Immature natural killer cell (primary cell): ENCODE measurements at regions not wholly inside any gene's neighbourhood (a gene's known extent, or its start where the extent isn't known, plus 50 kb on each side); places are given as distances from the start of the nearest gene placed in this dataset.

ENCODE experiments used
- DNase-seq, 3 donors: peaks; one replicate each; pipeline ENCODE4 v3.0.0; 2022; ENCODE audit warnings: mixed read lengths in 1 of 3
- H3K27ac Mint-ChIP-seq, 6 donors: one replicate each; pipeline ENCODE4 v1.8.0; 2020; ENCODE audit warnings: mixed read lengths in 6 of 6, mild to moderate bottlenecking in 5 of 6, inconsistent platforms in 4 of 6, moderate library complexity in 3 of 6
- H3K27me3 Mint-ChIP-seq, 3 donors: one replicate each; pipeline ENCODE4 v1.8.0; 2020 to 2021; ENCODE audit warnings: low read depth in 3 of 3, mild to moderate bottlenecking in 3 of 3, mixed read lengths in 3 of 3, moderate library complexity in 3 of 3, inconsistent platforms in 1 of 3
- H3K36me3 Mint-ChIP-seq, 3 donors: one replicate each; pipeline ENCODE4 v1.8.0; 2020; ENCODE audit warnings: mixed read lengths in 3 of 3, inconsistent platforms in 2 of 3, mild to moderate bottlenecking in 2 of 3
- H3K4me1 Mint-ChIP-seq, 2 donors: one replicate each; pipeline ENCODE4 v1.8.0; 2020; ENCODE audit warnings: inconsistent platforms in 2 of 2, mild to moderate bottlenecking in 2 of 2, mixed read lengths in 2 of 2, moderate library complexity in 1 of 2
- H3K4me3 Mint-ChIP-seq, 5 donors: one replicate each; pipeline ENCODE4 v1.8.0; 2020; ENCODE audit warnings: mild to moderate bottlenecking in 5 of 5, mixed read lengths in 5 of 5, inconsistent platforms in 3 of 5, moderate library complexity in 3 of 5
- H3K9me3 Mint-ChIP-seq, 6 donors: one replicate each; pipeline ENCODE4 v1.8.0; 2020; ENCODE audit warnings: mild to moderate bottlenecking in 6 of 6, mixed read lengths in 6 of 6, inconsistent platforms in 4 of 6, moderate library complexity in 3 of 6

- DNase-seq = no peak
- H3K4me3 Mint-ChIP-seq = no peak overlapping the region
- peaks cover 9 to 19% (median 11%) of the 10 kb centered on the region in 3 donors for H3K36me3 Mint-ChIP-seq
- H3K4me1 Mint-ChIP-seq = no peaks in the 10 kb centered on the region
- peaks cover 4 to 9% (median 5%) of the 10 kb centered on the region in 3 donors for H3K27me3 Mint-ChIP-seq
- H3K27ac Mint-ChIP-seq = no peak overlapping the region
- H3K9me3 Mint-ChIP-seq = peaks cover 0 to 6% (median 1%) of the 10 kb centered on the region in 6 donors
These were observed 101.3 kb upstream of the HMCN1 start for GRCh38 chr1:185632659-185633423.

GRCh38 chr1:185631843-185632242 lies 102.3 kb upstream of the HMCN1 start:
- Mint-ChIP-seq H3K27ac (no peak overlapping the region), H3K4me3 (no peak overlapping the region), H3K9me3 (peaks cover 0 to 6% (median 1%) of the 10 kb centered on the region in 6 donors), H3K4me1 (no peaks in the 10 kb centered on the region), H3K27me3 (peaks cover 0 to 6% (median 5%) of the 10 kb centered on the region in 3 donors), H3K36me3 (peaks cover 9 to 16% (median 11%) of the 10 kb centered on the region in 3 donors)
- DNase-seq = no peak

DNA sequence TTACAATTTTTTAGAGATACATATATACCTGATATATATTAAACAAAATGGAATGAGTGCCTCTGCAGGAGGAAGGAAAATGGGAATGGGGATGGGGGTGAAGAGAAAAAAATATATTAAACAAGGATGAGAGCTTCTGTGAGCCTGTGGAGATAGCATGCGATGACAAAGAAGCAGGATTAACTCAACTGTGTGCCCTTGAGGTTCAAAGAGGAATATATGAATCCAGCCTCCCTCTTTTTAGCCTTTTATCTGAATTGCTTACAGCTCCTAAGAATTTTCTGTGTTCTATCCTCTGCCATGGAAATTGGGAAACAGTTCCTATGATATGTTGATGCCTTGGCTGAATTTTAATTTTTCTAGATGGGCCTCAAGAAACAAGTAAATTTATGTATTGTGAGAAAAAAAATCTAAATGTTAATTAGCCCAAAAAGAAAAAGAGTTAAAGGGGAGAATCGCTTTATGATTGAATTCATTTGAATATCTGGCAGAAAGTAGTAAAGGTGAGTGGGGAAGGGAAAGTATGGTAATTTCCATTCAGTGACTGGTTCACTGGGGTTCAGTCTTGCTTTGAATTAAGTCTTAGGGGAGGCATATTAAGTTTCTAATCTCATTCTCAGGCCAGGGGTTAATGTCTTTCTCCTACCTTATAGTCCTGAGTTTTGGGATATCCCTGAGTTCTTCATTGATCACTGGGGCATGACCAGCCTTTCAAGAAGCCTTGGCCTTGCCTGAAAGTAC lies 106.3 kb upstream of the HMCN1 start:
- no peak for DNase-seq
- peak overlapping the region in 1 of 6 donors; percentile 43 for H3K27ac Mint-ChIP-seq
- no peaks in the 10 kb centered on the region for H3K4me1 Mint-ChIP-seq
- H3K36me3 Mint-ChIP-seq = peaks cover 0 to 8% (median 0%) of the 10 kb centered on the region in 3 donors
- H3K27me3 Mint-ChIP-seq = peaks cover 0 to 4% (median 3%) of the 10 kb centered on the region in 3 donors
- no peaks in the 10 kb centered on the region for H3K9me3 Mint-ChIP-seq
- H3K4me3 Mint-ChIP-seq = no peak overlapping the region

DNA sequence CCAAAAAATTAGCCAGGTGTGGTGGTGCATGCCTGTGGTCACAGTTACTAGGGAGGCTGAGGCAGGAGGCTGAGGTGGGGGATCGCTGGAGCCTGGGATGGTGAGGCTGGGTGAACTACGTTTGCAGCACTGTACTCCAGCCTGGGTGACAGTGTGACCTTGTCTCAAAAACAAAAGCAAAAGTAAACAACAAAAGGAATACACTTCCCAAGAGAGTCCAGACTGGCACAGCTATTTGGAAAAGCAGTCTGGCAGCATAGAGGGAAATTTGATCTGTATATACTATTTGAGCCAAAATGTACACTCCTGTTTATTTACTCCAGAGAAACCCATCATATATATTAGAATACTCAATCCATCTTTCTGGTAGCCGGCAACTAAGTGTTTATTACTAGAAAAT lies 107.0 kb upstream of the HMCN1 start:
- H3K27ac Mint-ChIP-seq = no peak overlapping the region
- H3K27me3 Mint-ChIP-seq = peaks cover 0 to 2% (median 2%) of the 10 kb centered on the region in 3 donors
- H3K9me3 Mint-ChIP-seq = no peaks in the 10 kb centered on the region
- no peak overlapping the region for H3K4me3 Mint-ChIP-seq
- H3K36me3 Mint-ChIP-seq = peaks cover 0 to 8% (median 0%) of the 10 kb centered on the region in 3 donors
- no peaks in the 10 kb centered on the region for H3K4me1 Mint-ChIP-seq
- no peak for DNase-seq

DNA sequence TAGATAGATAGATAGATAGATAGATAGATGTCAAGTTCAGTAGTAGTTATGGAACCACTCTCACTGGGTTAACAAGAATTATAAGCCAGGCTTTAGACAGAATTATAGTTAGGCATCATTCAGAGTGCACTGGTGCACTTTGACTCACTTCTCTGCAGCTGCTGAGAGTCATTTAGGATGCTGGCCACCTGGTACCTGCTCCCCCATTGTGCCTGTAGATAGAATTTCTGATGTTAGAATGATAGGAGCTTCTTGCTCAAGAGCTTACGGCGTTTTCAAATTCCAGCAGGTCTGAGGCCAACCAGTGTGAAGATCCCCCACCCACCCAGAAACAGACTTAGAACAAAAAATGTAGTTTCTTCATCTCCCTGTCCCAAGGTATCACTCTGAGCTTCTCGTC lies 107.8 kb upstream of the HMCN1 start:
- Mint-ChIP-seq H3K4me1 (no peaks in the 10 kb centered on the region), H3K27ac (no peak overlapping the region), H3K27me3 (peaks cover 0 to 2% (median 0%) of the 10 kb centered on the region in 3 donors), H3K36me3 (peaks cover 0 to 8% (median 0%) of the 10 kb centered on the region in 3 donors), H3K9me3 (no peaks in the 10 kb centered on the region), H3K4me3 (no peak overlapping the region)
- no peak for DNase-seq

- H3K9me3 Mint-ChIP-seq = peaks cover 0 to 8% (median 4%) of the 10 kb centered on the region in 6 donors
- DNase-seq = no peak
- H3K4me3 Mint-ChIP-seq = no peak overlapping the region
- peaks cover 4 to 19% (median 4%) of the 10 kb centered on the region in 3 donors for H3K36me3 Mint-ChIP-seq
- H3K27me3 Mint-ChIP-seq = peaks cover 3 to 15% (median 8%) of the 10 kb centered on the region in 3 donors
- no peaks in the 10 kb centered on the region for H3K4me1 Mint-ChIP-seq
- H3K27ac Mint-ChIP-seq = no peak overlapping the region
These were observed 123.2 kb upstream of the HMCN1 start for GRCh38 chr1:185610954-185611353.

GRCh38 chr1:185608177-185608576 lies 126.0 kb upstream of the HMCN1 start:
- H3K36me3 Mint-ChIP-seq = peaks cover 0 to 10% (median 0%) of the 10 kb centered on the region in 3 donors
- H3K27ac Mint-ChIP-seq = no peak overlapping the region
- H3K4me1 Mint-ChIP-seq = no peaks in the 10 kb centered on the region
- peaks cover 2 to 11% (median 8%) of the 10 kb centered on the region in 3 donors for H3K27me3 Mint-ChIP-seq
- DNase-seq = no peak
- H3K4me3 Mint-ChIP-seq = no peak overlapping the region
- H3K9me3 Mint-ChIP-seq = no peaks in the 10 kb centered on the region

DNA sequence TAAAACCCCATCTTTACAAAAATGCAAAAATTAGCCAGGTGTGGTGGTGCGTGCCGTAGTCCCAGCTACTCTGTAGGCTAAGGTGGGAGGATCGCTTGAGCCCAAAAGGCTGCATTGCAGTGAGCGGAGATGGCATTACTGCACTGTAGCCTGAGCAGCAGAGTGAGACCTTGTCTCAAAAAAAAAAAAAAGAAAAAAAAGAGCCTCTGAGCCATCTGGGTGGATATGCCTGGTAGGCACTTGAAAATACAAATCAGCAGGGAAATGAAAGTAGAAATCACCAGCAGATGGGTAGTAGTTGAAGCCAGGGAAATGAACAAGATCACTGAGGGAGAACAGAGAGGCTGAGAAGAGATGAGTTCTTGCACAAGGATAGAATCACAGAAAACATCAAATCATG lies 131.0 kb upstream of the HMCN1 start:
- Mint-ChIP-seq H3K27ac (no peak overlapping the region), H3K36me3 (peaks cover 0 to 3% (median 0%) of the 10 kb centered on the region in 3 donors), H3K4me1 (no peaks in the 10 kb centered on the region), H3K27me3 (no peaks in the 10 kb centered on the region), H3K9me3 (no peaks in the 10 kb centered on the region), H3K4me3 (no peak overlapping the region)
- DNase-seq = no peak

DNA sequence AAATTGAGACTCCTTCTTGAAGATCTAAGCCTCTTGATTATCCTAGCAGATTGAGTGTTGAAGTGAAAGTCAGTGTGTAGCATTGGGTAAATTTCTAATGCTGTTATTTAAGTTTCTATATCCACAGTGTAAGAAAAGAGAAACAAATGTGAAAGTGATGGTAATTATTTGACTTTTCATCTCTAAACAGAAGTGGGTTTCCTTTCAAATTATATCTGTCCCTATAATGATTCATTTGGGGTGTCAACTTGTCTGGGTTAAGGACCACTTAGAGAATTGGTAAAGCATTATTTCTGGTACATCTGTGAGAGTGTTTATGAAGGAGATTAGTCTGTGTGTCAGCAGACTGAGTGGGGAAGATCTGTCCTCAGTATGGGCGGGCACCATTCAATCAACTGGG lies 133.0 kb upstream of the HMCN1 start:
- Mint-ChIP-seq H3K9me3 (no peaks in the 10 kb centered on the region), H3K27me3 (no peaks in the 10 kb centered on the region), H3K4me3 (no peak overlapping the region), H3K36me3 (no peaks in the 10 kb centered on the region), H3K27ac (no peak overlapping the region), H3K4me1 (peaks cover under 1 to 3% of the 10 kb centered on the region in 2 donors)
- DNase-seq = no peak

DNA sequence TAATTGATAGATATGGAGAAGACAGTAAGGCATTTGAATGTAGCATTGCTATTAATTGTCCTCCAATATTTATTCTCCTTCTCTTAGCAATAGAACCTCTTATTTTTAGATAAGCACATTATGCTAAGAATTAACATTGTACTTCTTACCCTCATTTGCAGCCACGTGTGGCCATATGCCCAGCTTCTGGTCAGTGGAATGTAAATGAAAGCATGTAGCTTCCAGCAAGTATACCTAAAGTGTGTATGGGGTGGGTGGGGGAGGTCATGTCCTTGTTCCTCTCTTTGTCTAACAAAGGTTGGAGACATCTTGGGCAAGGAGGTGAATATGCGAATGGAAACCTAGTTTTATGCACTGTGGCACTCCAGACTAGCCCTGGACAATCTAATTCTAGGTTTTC lies 133.6 kb upstream of the HMCN1 start:
- Mint-ChIP-seq H3K27ac (no peak overlapping the region), H3K27me3 (no peaks in the 10 kb centered on the region), H3K36me3 (no peaks in the 10 kb centered on the region), H3K4me1 (peaks cover 3 to 8% of the 10 kb centered on the region in 2 donors), H3K4me3 (no peak overlapping the region), H3K9me3 (no peaks in the 10 kb centered on the region)
- no peak for DNase-seq

- H3K36me3 Mint-ChIP-seq = no peaks in the 10 kb centered on the region
- H3K9me3 Mint-ChIP-seq = no peaks in the 10 kb centered on the region
- H3K27me3 Mint-ChIP-seq = peaks cover 0 to 1% (median 0%) of the 10 kb centered on the region in 3 donors
- H3K4me1 Mint-ChIP-seq = peaks cover 7 to 21% of the 10 kb centered on the region in 2 donors
- H3K4me3 Mint-ChIP-seq = no peak overlapping the region
- no peak overlapping the region for H3K27ac Mint-ChIP-seq
- DNase-seq = no peak
These were observed 135.9 kb upstream of the HMCN1 start for GRCh38 chr1:185598332-185598731.

DNA sequence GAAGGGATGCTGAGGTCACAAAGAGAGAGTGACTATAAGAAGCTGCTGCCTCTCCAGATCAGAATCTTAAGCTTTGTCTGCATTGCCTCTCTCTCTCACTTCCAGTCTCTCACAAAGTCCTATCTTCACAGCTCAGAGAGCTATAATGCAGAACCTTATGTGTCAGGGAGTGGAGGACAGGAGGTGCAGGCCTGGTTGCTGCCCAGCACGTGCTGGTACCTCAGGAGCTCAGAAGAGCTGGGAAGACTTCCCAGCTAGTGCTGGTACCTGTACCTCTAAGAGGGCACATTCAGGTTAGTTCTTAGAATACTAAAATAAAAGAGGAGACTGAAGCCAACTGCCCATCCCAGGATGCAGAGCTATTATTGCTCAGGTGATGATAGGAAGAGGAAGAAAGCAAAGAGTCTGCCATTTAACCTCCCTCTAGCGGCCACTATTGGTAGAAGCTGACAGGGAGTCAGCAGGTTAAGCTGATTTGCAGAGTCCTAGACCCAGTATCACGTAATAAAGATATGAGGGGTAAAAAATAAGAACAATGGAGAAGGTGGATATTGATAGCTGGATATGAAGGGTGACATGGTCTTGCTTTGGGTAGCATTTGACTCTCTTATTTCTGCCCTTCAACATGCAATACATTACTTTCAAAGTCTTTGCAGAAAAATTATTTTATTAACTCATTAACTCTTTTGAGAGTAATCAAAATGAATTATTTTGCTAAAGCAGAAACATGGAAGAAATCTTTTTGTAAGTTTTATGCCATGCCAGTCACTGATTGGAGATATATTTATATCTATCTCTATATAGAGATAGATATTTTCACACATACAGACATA lies 138.1 kb upstream of the HMCN1 start:
- no peak overlapping the region for H3K4me3 Mint-ChIP-seq
- peak; percentile 40 to 62 (median 50) for DNase-seq
- no peaks in the 10 kb centered on the region for H3K9me3 Mint-ChIP-seq
- H3K27ac Mint-ChIP-seq = peak overlapping the region in 3 of 6 donors; percentile 2 to 74 (median 45)
- H3K27me3 Mint-ChIP-seq = peaks cover 0 to 2% (median 1%) of the 10 kb centered on the region in 3 donors
- H3K4me1 Mint-ChIP-seq = peaks cover 7 to 27% of the 10 kb centered on the region in 2 donors
- H3K36me3 Mint-ChIP-seq = no peaks in the 10 kb centered on the region

- no peak for DNase-seq
- peak overlapping the region in 4 of 6 donors; percentile 5 to 74 (median 35) for H3K27ac Mint-ChIP-seq
- H3K4me1 Mint-ChIP-seq = peaks cover 7 to 27% of the 10 kb centered on the region in 2 donors
- H3K36me3 Mint-ChIP-seq = no peaks in the 10 kb centered on the region
- no peak overlapping the region for H3K4me3 Mint-ChIP-seq
- peaks cover 0 to 4% (median 0%) of the 10 kb centered on the region in 6 donors for H3K9me3 Mint-ChIP-seq
- peaks cover 0 to 2% (median 1%) of the 10 kb centered on the region in 3 donors for H3K27me3 Mint-ChIP-seq
These were observed 139.3 kb upstream of the HMCN1 start for GRCh38 chr1:185594786-185595410.
